ENCODE measurements at regions not wholly inside any gene's neighbourhood (a gene's known extent, or its start where the extent isn't known, plus 50 kb on each side); places are given as distances from the start of the nearest gene placed in this dataset.

- DNase-seq (ENCODE audit: extremely low spot score, insufficient read length, low read depth) (no peak), FAIRE-seq (no peak)
Measured at GRCh38 chr20:19099596-19100545, 112.6 kb upstream of the SLC24A3 start.

- FAIRE-seq (no peak), DNase-seq (ENCODE audit: extremely low spot score, insufficient read length, low read depth) (no peak)
Measured at GRCh38 chr20:19100975-19101374, 111.5 kb upstream of the SLC24A3 start.

- FAIRE-seq (no peak), DNase-seq (ENCODE audit: extremely low spot score, insufficient read length, low read depth) (no peak)
Measured at GRCh38 chr20:19104186-19104585, 108.3 kb upstream of the SLC24A3 start.

GRCh38 chr20:19108155-19108554, 104.3 kb upstream of the SLC24A3 start:
- DNase-seq (ENCODE audit: extremely low spot score, insufficient read length, low read depth) (no peak), FAIRE-seq (no peak)

GRCh38 chr20:19110285-19110684, 102.2 kb upstream of the SLC24A3 start:
- no peak for DNase-seq (ENCODE audit: extremely low spot score, insufficient read length, low read depth)
- FAIRE-seq = no peak

- FAIRE-seq (no peak), DNase-seq (ENCODE audit: extremely low spot score, insufficient read length, low read depth) (no peak)
Measured at GRCh38 chr20:19110881-19111460, 101.5 kb upstream of the SLC24A3 start.

GRCh38 chr20:19112828-19113227, 99.6 kb upstream of the SLC24A3 start:
- DNase-seq (ENCODE audit: extremely low spot score, insufficient read length, low read depth) (no peak), FAIRE-seq (no peak)

- DNase-seq (ENCODE audit: extremely low spot score, insufficient read length, low read depth) (no peak), FAIRE-seq (no peak)
Measured at GRCh38 chr20:19113343-19113930, 99.0 kb upstream of the SLC24A3 start.

GRCh38 chr20:19114410-19114809, 98.0 kb upstream of the SLC24A3 start:
- FAIRE-seq (no peak), DNase-seq (ENCODE audit: extremely low spot score, insufficient read length, low read depth) (no peak)

- no peak for FAIRE-seq
Measured at GRCh38 chr20:19115581-19115980, 96.9 kb upstream of the SLC24A3 start.

GRCh38 chr20:19120011-19120410, 92.4 kb upstream of the SLC24A3 start:
- no peak for DNase-seq (ENCODE audit: extremely low spot score, insufficient read length, low read depth)
- FAIRE-seq = no peak

More at GRCh38 chr20:19115581-19115980, 96.9 kb upstream of the SLC24A3 start:
- no peak for DNase-seq (ENCODE audit: extremely low spot score, insufficient read length, low read depth)

GRCh38 chr20:19120569-19120968, 91.9 kb upstream of the SLC24A3 start:
- no peak for DNase-seq (ENCODE audit: extremely low spot score, insufficient read length, low read depth)
- FAIRE-seq = no peak

- no peak for FAIRE-seq
- DNase-seq (ENCODE audit: extremely low spot score, insufficient read length, low read depth) = no peak
Measured at GRCh38 chr20:19121463-19121862, 91.0 kb upstream of the SLC24A3 start.

GRCh38 chr20:19121916-19122315, 90.5 kb upstream of the SLC24A3 start:
- DNase-seq (ENCODE audit: extremely low spot score, insufficient read length, low read depth) = no peak
- no peak for FAIRE-seq

- no peak for DNase-seq (ENCODE audit: extremely low spot score, insufficient read length, low read depth)
- FAIRE-seq = no peak
Measured at GRCh38 chr20:19122395-19122794, 90.0 kb upstream of the SLC24A3 start.

GRCh38 chr20:19125508-19125907, 86.9 kb upstream of the SLC24A3 start:
- DNase-seq (ENCODE audit: extremely low spot score, insufficient read length, low read depth) = no peak
- FAIRE-seq = no peak

- no peak for DNase-seq (ENCODE audit: extremely low spot score, insufficient read length, low read depth)
- no peak for FAIRE-seq
Measured at GRCh38 chr20:19129306-19129705, 83.1 kb upstream of the SLC24A3 start.

- DNase-seq (ENCODE audit: extremely low spot score, insufficient read length, low read depth) (no peak), FAIRE-seq (no peak)
Measured at GRCh38 chr20:19129976-19130612, 82.3 kb upstream of the SLC24A3 start.

- no peak for FAIRE-seq
Measured at GRCh38 chr20:19130613-19130984, 81.8 kb upstream of the SLC24A3 start.

GRCh38 chr20:19137641-19138040, 74.8 kb upstream of the SLC24A3 start:
- FAIRE-seq (no peak), DNase-seq (ENCODE audit: extremely low spot score, insufficient read length, low read depth) (no peak)

More at GRCh38 chr20:19130613-19130984, 81.8 kb upstream of the SLC24A3 start:
- no peak for DNase-seq (ENCODE audit: extremely low spot score, insufficient read length, low read depth)

GRCh38 chr20:19138758-19139157, 73.7 kb upstream of the SLC24A3 start:
- FAIRE-seq (no peak), DNase-seq (ENCODE audit: extremely low spot score, insufficient read length, low read depth) (no peak)

All from GM18507 (cell line).